NCI-H510A (cell line): ENCODE measurements at regions not wholly inside any gene's neighbourhood (a gene's known extent, or its start where the extent isn't known, plus 50 kb on each side); places are given as distances from the start of the nearest gene placed in this dataset.

Source experiments
- DNase-seq: peaks from one replicate; lab custom pipeline; 2025; lab: John Stamatoyannopoulos, UW

GRCh38 chr12:93299262-93299846 is 78.4 kb upstream of the NUDT4 start:
- DNase-seq = no peak

GRCh38 chr12:93300611-93301021 is 77.1 kb upstream of the NUDT4 start:
- no peak for DNase-seq

GRCh38 chr12:93302331-93303229 is 75.1 kb upstream of the NUDT4 start:
- no peak for DNase-seq

GRCh38 chr12:93306636-93307035 is 71.1 kb upstream of the NUDT4 start:
- no peak for DNase-seq

- DNase-seq = no peak
These were observed 69.4 kb upstream of the NUDT4 start for GRCh38 chr12:93308281-93308680.

GRCh38 chr12:93311827-93312226 is 65.9 kb upstream of the NUDT4 start:
- no peak for DNase-seq

- DNase-seq = no peak
These were observed 63.6 kb upstream of the NUDT4 start for GRCh38 chr12:93314177-93314497.

GRCh38 chr12:93315385-93315906 is 62.3 kb upstream of the NUDT4 start:
- DNase-seq = no peak

GRCh38 chr12:93315907-93316622 is 61.7 kb upstream of the NUDT4 start:
- DNase-seq = no peak

GRCh38 chr12:93316623-93316971 is 61.1 kb upstream of the NUDT4 start:
- DNase-seq = no peak

GRCh38 chr12:93317227-93317626 is 60.5 kb upstream of the NUDT4 start:
- DNase-seq = no peak

- DNase-seq = no peak
These were observed 58.8 kb upstream of the NUDT4 start for GRCh38 chr12:93318720-93319522.

- DNase-seq = no peak
These were observed 58.1 kb upstream of the NUDT4 start for GRCh38 chr12:93319523-93320050.

GRCh38 chr12:93322784-93323183 is 54.9 kb upstream of the NUDT4 start:
- DNase-seq = no peak

GRCh38 chr12:93323625-93324329 is 53.9 kb upstream of the NUDT4 start:
- no peak for DNase-seq

GRCh38 chr12:93325855-93326254 is 51.9 kb upstream of the NUDT4 start:
- no peak for DNase-seq
